ENCODE measurements at regions not wholly inside any gene's neighbourhood (a gene's known extent, or its start where the extent isn't known, plus 50 kb on each side); places are given as distances from the start of the nearest gene placed in this dataset.
"Not testable (repeated sequence)": the region's sequence is repeated elsewhere in the genome, so short reads cannot be mapped to it uniquely, and the experiment has no call there.

DNA sequence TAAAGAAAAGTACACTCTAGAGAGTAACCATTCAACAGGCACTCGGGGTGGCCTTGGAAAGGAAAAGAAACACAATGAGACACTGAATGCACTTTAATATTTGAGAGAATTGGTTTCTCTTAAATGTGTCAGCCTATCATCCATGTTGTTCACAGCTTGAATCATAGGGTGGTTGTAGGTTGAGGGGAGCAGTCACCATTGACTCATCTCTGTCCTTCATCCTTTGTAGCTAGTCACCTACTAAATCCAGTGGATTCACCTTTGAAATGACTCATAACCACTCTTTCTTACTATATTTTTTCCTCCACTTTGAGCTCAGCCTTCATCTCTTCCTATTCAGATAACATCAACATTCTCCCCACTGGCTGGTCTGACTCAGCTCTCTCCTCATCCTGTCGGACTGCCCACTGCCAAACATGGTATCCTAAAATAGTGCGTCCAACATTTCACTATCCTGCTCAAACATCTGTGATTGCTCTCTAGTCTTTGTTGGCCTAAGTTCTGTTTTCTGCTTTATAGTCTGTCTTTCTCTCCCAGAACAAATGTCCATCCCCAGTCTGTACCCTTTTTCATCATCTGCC lies 182.7 kb upstream of the GADL1 start:
- H3K9me3 Mint-ChIP-seq = no peaks in the 10 kb centered on the region
- DNase-seq (ENCODE audit: low spot score) = no peak
- peak; percentile 82 to 91 for ATAC-seq
- H3K27ac Mint-ChIP-seq = no peak overlapping the region
- peaks cover 0 to 2% of the 10 kb centered on the region in 2 donors for H3K27me3 Mint-ChIP-seq
- H3K36me3 Mint-ChIP-seq = peaks cover 4% of the 10 kb centered on the region
- peaks cover 4 to 7% of the 10 kb centered on the region in 2 donors for H3K4me1 Mint-ChIP-seq (ENCODE audit: low read depth in 2 of 2)
- no peak overlapping the region for H3K4me3 Mint-ChIP-seq

DNA sequence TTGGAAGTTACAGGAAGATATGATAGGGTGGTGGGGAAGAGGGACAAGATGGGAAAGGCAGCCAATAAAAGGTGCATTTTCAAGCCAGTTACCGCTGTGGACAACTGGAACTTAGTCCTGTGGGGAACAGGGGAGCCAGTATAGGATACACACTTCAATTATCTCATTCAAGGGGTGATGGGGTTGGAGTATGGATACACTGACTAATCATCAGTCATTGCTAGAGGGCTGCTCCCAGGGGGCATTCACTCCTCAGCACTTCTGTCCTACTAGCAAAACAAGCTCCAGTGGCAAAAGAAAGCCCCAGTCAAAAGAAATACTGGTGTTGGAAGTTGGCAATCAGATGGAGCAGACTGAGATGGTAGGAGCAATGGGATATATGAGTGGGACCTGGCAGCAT lies 183.4 kb upstream of the GADL1 start:
- Mint-ChIP-seq H3K4me3 (no peak overlapping the region), H3K36me3 (no peaks in the 10 kb centered on the region), H3K9me3 (no peaks in the 10 kb centered on the region), H3K4me1 (ENCODE audit: low read depth in 2 of 2) (peaks cover 4 to 7% of the 10 kb centered on the region in 2 donors), H3K27ac (no peak overlapping the region), H3K27me3 (peaks cover 0 to 2% of the 10 kb centered on the region in 2 donors)
- ATAC-seq (no peak), DNase-seq (ENCODE audit: low spot score) (no peak)

DNA sequence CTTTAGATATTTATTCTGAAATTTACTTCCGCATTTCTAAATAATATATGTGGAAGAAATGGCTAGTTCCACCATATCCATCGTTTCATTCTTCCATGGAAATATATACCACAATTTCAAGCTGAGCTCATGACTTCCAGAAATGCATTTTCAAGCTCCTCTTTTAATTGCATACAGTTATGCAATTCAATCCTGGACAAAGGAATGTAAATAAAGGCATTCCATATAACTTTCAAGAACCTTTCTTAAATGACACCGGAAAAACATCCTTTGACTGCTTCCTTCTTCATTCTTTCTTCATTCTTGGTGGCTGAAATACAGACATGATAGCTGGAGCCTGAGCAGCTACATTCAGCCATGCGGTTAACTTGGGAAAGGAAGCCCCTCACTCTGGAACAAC lies 185.2 kb upstream of the GADL1 start:
- ATAC-seq (no peak), DNase-seq (ENCODE audit: low spot score) (no peak)
- H3K4me1 Mint-ChIP-seq (ENCODE audit: low read depth in 2 of 2) = peaks cover 4 to 7% of the 10 kb centered on the region in 2 donors
- no peaks in the 10 kb centered on the region for H3K9me3 Mint-ChIP-seq
- peaks cover 0 to 2% of the 10 kb centered on the region in 2 donors for H3K27me3 Mint-ChIP-seq
- no peak overlapping the region for H3K27ac Mint-ChIP-seq
- no peak overlapping the region for H3K4me3 Mint-ChIP-seq
- H3K36me3 Mint-ChIP-seq = no peaks in the 10 kb centered on the region

DNA sequence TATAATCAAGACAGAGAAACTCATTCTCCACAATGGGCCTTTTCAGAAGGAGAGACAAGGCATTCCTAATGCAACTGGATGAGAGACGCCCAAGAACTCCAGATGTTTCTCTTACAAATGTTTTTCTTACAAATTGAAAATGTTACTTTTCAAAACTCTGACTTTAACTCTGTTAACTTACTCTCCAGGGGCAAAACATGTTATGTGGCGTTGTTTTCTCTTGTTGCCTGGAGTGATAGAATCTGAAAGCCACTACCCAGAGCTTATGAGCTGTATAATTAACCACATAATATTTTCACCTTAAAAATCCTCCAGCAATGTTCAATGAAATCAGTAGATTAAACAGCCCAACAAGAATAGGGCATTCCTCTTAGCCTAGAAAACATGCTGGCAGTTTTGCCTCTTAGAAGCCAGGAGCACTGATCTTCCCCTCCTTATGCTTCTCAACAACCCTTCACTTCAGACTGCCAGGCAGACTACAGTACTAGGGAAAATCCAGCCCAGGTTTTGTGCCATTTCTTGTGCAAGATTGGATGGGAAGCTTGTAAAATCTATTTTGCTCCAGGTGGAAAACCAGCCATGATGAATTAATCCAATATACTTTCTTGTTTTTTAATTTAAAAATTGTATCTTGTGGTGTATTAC lies 186.7 kb upstream of the GADL1 start:
- H3K4me3 Mint-ChIP-seq = no peak overlapping the region
- H3K4me1 Mint-ChIP-seq (ENCODE audit: low read depth in 2 of 2) = peaks cover 4 to 7% of the 10 kb centered on the region in 2 donors
- H3K27me3 Mint-ChIP-seq = peaks cover 0 to 2% of the 10 kb centered on the region in 2 donors
- H3K9me3 Mint-ChIP-seq = no peaks in the 10 kb centered on the region
- ATAC-seq (no peak), DNase-seq (ENCODE audit: low spot score) (no peak)
- H3K36me3 Mint-ChIP-seq = no peaks in the 10 kb centered on the region
- no peak overlapping the region for H3K27ac Mint-ChIP-seq

DNA sequence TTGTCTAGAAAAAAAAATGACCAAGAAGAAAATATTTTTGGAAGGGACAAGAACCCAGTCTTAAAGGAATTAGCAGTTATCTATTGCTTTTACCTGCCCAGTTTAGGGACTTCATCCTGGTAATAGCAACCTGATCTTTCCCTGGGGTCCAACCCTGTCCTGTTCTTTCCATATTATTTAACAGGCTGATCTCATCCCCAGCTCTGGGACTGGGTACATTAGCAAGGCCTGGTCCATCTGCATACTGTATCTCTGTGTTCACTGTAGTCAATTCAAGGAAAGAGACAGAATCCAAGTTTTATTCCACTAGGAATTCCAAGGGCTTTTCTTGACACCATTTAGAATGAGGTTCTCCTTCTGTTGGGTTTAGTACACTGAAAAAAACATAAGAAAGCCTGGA lies 191.7 kb upstream of the GADL1 start:
- H3K36me3 Mint-ChIP-seq = no peaks in the 10 kb centered on the region
- DNase-seq (ENCODE audit: low spot score) = no peak
- H3K27ac Mint-ChIP-seq = no peak overlapping the region
- ATAC-seq = no peak
- no peaks in the 10 kb centered on the region for H3K4me1 Mint-ChIP-seq (ENCODE audit: low read depth in 2 of 2)
- no peaks in the 10 kb centered on the region for H3K9me3 Mint-ChIP-seq
- peaks cover 2 to 14% of the 10 kb centered on the region in 2 donors for H3K27me3 Mint-ChIP-seq
- H3K4me3 Mint-ChIP-seq = no peak overlapping the region

DNA sequence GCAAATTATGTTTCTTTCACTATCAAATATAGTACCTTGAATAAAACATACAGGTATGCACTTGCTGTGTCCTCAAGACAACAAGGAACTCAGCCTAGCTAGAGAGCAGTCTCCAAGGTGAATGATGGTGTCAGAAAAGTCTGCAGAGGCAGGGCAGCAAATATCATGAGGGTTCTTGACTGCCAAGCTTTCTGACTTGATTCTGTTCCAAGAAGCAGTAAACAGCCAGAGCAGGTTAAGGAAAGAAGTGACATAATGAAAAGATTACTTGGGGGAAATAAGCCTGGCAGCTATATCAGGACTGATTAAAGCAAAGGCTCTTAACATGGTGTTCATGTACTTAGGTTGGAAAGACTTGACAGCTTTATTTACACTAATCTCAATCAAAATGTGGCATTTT lies 192.2 kb upstream of the GADL1 start:
- DNase-seq (ENCODE audit: low spot score) (no peak), ATAC-seq (no peak)
- H3K36me3 Mint-ChIP-seq = no peaks in the 10 kb centered on the region
- H3K27me3 Mint-ChIP-seq = peaks cover 0 to 14% of the 10 kb centered on the region in 2 donors
- no peaks in the 10 kb centered on the region for H3K4me1 Mint-ChIP-seq (ENCODE audit: low read depth in 2 of 2)
- no peaks in the 10 kb centered on the region for H3K9me3 Mint-ChIP-seq
- no peak overlapping the region for H3K4me3 Mint-ChIP-seq
- no peak overlapping the region for H3K27ac Mint-ChIP-seq

DNA sequence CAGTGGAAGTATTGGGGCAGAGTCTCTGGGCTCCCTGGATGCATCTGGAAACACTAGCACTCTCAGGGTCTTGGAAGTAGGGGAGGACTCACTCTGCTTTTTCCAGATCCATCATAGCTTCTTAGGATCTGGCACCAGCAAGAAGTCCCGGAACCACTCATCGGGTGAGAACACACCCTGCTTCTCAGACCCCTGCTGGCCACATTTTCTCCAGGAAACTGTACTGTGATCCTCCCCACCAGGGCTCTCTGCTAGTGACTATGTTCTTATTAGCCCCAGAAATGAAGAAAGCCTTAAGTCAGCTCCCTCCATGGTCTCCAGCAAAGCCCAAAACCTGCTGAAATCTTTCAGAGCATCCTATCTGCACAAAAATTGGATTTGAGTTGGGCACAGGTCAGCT lies 197.3 kb upstream of the GADL1 start:
- H3K36me3 Mint-ChIP-seq = no peaks in the 10 kb centered on the region
- H3K27me3 Mint-ChIP-seq = peaks cover 0 to 14% of the 10 kb centered on the region in 2 donors
- no peak overlapping the region for H3K4me3 Mint-ChIP-seq
- ATAC-seq (no peak), DNase-seq (ENCODE audit: low spot score) (no peak)
- H3K27ac Mint-ChIP-seq = no peak overlapping the region
- H3K9me3 Mint-ChIP-seq = no peaks in the 10 kb centered on the region
- no peaks in the 10 kb centered on the region for H3K4me1 Mint-ChIP-seq (ENCODE audit: low read depth in 2 of 2)

DNA sequence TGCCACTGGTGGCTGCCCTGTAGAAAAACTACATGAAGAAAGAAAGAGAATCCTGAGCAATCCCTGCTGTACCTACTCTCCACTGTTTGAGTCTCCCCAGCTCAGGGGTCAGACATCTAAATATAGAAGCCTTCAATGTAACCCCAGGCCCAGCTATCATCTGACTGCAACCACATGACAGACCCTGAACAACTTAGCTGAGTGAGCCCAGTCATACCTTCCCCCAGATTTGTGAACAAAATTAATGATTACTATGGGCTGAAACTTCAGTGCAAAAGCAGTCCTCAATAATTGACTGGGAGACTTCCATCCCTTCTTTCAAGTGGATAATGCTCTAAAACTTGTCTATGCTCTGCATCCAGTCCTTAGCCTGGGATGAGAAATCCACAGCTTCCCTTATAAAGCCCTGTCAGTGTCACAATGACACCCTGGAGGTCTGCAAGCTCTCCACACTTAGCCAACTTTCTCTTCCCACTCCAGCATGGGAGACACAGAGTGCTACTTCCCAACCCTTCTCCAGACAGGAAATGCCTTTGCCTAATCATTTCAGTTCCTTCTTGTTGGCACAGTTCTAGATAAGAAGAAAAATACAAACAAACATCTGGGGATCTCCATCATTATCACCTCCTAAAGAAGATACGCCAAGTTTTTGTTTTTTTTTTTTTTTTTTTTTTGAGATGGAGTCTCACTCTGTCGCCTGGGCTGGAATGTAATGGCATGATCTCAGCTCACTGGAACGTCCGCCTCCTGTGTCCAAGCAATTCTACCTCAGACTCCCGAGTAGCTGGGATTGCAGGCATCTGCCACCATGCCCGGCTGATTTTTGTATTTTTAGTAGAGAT lies 198.5 kb upstream of the GADL1 start:
- H3K4me1 Mint-ChIP-seq (ENCODE audit: low read depth in 2 of 2) = no peaks in the 10 kb centered on the region
- no peak overlapping the region for H3K4me3 Mint-ChIP-seq
- no peaks in the 10 kb centered on the region for H3K9me3 Mint-ChIP-seq
- H3K27ac Mint-ChIP-seq = no peak overlapping the region
- ATAC-seq = no peak
- no peaks in the 10 kb centered on the region for H3K36me3 Mint-ChIP-seq
- DNase-seq (ENCODE audit: low spot score) = no peak
- peaks cover 2 to 7% of the 10 kb centered on the region in 2 donors for H3K27me3 Mint-ChIP-seq

DNA sequence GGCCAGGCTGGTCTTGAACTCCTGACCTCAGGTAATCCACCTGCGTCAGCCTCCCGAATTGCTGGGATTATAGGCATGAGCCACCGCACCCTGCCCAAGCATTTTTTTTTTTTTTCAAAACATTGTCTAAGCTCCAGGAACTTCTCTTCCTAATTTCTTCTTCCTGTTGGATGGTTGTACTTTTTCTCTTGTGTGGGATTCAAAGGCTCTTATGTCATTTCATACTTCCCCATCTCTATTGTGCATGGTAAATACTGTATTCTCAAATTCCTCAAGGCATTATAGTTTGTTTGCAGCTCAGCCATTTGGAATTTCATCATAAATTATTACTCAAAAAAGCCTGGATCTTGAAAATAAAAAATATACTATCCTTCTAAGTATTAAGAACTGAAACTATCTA lies 199.1 kb upstream of the GADL1 start:
- no peak for DNase-seq (ENCODE audit: low spot score)
- Mint-ChIP-seq H3K36me3 (no peaks in the 10 kb centered on the region), H3K27me3 (peaks cover 2 to 7% of the 10 kb centered on the region in 2 donors), H3K4me3 (no peak overlapping the region), H3K9me3 (no peaks in the 10 kb centered on the region), H3K4me1 (ENCODE audit: low read depth in 2 of 2) (no peaks in the 10 kb centered on the region), H3K27ac (no peak overlapping the region)
- no peak for ATAC-seq

DNA sequence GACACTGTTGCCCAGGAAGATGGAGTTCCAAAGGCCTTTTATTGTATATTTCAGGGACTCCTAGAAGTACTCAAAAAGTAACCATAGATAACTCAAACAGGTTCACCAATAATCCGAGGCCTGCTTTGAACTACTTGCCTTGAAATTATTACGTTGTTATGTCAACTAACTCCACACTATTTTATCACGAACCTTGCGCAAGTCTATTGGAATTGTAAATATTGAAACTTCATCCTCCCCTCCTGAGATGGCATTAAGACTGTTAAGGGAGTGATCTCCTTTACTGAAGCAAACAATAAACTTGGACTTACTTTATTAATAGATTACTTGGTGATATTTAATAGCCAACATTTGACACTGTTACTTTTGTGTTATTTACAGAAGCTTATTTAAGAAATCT lies 199.6 kb upstream of the GADL1 start:
- Mint-ChIP-seq H3K9me3 (no peaks in the 10 kb centered on the region), H3K4me3 (no peak overlapping the region), H3K36me3 (no peaks in the 10 kb centered on the region), H3K27me3 (peaks cover 2 to 7% of the 10 kb centered on the region in 2 donors), H3K4me1 (ENCODE audit: low read depth in 2 of 2) (no peaks in the 10 kb centered on the region), H3K27ac (no peak overlapping the region)
- no peak for ATAC-seq
- no peak for DNase-seq (ENCODE audit: low spot score)

DNA sequence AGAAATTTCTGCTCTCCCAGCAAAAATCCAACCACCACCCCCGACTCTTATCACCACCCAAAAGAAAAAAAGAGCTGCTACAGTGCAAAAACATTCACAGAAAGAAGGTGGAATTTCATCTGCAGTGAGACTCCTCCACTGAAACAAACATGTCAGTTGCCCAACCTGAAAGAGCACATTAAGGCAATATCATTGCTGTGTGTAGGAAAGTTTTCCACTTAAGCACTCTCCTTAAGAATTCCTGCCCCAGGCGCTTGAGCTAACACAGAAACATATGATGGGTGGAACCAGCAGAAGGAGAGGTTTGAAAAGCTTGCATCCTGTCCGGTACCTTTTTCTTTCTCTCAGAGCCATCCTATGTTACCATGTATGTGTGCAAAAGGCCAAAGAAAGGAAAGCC lies 200.8 kb upstream of the GADL1 start:
- H3K9me3 Mint-ChIP-seq = no peaks in the 10 kb centered on the region
- no peaks in the 10 kb centered on the region for H3K4me1 Mint-ChIP-seq (ENCODE audit: low read depth in 2 of 2)
- ATAC-seq (no peak), DNase-seq (ENCODE audit: low spot score) (no peak)
- H3K36me3 Mint-ChIP-seq = no peaks in the 10 kb centered on the region
- H3K27me3 Mint-ChIP-seq = peaks cover 2 to 6% of the 10 kb centered on the region in 2 donors
- no peak overlapping the region for H3K27ac Mint-ChIP-seq
- no peak overlapping the region for H3K4me3 Mint-ChIP-seq

DNA sequence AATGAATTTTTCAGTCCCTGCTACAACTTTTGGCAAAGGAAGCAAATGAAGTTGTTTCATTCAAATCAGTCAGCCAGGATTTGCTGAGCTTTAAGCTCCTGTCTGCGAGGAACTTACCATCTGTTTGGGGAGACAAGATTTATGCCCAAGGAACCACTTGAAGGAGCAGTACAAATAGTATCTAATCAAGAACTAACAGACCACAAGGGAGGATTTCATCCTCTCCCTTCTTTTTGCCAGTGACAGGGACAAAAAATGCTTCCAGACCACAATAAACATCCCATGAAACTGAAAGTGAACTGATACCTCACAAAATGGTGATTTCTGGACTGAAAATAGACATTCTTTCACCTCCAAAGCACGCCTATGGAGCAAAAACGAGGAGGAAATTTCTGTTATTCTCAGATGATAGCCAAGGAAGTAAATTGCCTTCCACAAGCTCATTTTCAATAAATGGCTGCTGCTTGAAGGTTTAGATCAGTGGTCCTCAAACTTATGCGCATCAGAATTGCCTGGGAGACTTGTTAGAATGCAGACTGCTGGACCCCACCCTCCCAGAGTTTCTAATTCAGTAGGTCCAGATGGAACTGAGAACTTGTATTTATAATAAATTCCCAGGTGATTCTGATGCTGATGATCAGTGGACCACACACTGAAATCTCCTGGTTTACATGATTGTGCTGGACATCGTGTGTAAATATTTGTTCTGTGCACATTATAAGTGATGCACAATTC lies 202.4 kb upstream of the GADL1 start:
- H3K4me1 Mint-ChIP-seq (ENCODE audit: low read depth in 2 of 2) = peaks cover 0 to 2% of the 10 kb centered on the region in 2 donors
- peaks cover 3% of the 10 kb centered on the region in 2 donors for H3K27me3 Mint-ChIP-seq
- no peaks in the 10 kb centered on the region for H3K36me3 Mint-ChIP-seq
- DNase-seq (ENCODE audit: low spot score) (no peak), ATAC-seq (no peak)
- no peak overlapping the region for H3K27ac Mint-ChIP-seq
- H3K4me3 Mint-ChIP-seq = no peak overlapping the region
- no peaks in the 10 kb centered on the region for H3K9me3 Mint-ChIP-seq

DNA sequence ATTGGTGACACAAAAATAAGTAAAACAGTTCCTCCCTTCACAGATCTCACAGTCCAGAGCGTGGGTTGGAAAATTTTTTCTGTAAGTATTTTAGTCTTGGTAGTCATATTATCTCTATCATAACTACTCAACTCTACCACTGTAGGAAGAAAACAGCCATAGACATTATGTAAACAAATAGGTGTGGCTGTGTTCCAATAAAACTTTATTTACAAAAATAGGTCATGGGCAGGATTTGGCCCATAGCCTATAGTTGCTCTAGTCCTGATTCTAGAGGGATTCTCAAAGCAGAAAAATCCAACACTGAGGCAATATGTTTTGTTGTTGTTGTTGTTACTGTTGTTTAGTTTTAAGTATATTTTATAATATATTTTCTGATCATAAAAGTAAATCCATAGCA lies 206.1 kb upstream of the GADL1 start:
- DNase-seq (ENCODE audit: low spot score) (no peak), ATAC-seq (no peak)
- Mint-ChIP-seq H3K27ac (no peak overlapping the region), H3K27me3 (peaks cover 4 to 9% of the 10 kb centered on the region in 2 donors), H3K4me3 (no peak overlapping the region), H3K9me3 (no peaks in the 10 kb centered on the region), H3K36me3 (no peaks in the 10 kb centered on the region), H3K4me1 (ENCODE audit: low read depth in 2 of 2) (peaks cover 0 to 5% of the 10 kb centered on the region in 2 donors)

DNA sequence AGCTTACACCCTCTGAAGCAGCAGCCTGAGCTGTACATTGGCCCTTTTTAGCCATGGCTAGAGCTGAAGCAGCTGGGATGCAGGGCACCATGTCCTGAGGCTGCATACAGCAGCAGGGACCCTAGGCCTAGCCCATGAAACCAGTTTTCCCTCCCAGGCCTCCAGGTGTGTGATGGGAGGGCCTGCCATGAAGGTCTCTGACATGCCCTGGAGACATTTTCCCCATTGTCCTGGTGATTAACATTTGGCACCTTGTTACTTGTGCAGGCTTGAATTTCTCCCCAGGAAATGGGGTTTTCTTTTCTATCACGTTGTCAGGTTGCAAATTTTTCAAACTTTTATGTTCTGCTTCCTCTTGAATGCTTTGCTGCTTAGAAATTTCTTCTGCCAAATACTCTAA lies 206.8 kb upstream of the GADL1 start:
- ATAC-seq; H3K9me3 Mint-ChIP-seq; H3K27ac Mint-ChIP-seq; DNase-seq (ENCODE audit: low spot score); H3K4me3 Mint-ChIP-seq; H3K36me3 Mint-ChIP-seq; H3K27me3 Mint-ChIP-seq: not testable (repeated sequence)
- peaks cover 6 to 12% of the 10 kb centered on the region in 2 donors for H3K4me1 Mint-ChIP-seq (ENCODE audit: low read depth in 2 of 2)
